ENCODE measurements at regions not wholly inside any gene's neighbourhood (a gene's known extent, or its start where the extent isn't known, plus 50 kb on each side); places are given as distances from the start of the nearest gene placed in this dataset.

DNA sequence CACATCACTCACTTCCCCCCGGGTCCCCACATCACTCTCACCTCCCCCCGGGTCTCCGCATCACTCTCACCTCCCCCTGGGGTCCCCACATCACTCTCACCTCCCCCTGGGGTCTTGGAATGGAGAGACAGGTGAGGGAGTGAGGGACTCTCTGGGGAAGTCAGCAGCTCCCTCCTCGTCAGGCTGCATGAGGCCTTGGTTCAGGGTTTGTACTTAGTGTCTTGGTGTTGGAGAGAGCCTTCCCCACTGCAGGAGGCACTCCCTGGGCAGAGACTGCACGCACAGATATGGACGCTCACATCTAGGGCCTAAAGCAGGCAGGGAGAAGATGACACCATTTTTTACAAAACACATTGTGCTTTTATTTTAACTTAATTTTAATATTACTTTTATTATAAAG lies 56.5 kb upstream of the IRX4 start:
- H3K27me3 ChIP-seq (replicated peaks; ENCODE audit: insufficient read depth) = no peaks in the 10 kb centered on the region
- H3K4me3 ChIP-seq = no peak overlapping the region
- H3K36me3 ChIP-seq = no peaks in the 10 kb centered on the region
- no peak overlapping the region for H3K27ac ChIP-seq
- no peaks in the 10 kb centered on the region for H3K4me1 ChIP-seq (ENCODE audit: control insufficient read depth in 1 of 2, low read depth in 2 of 2)
- ATAC-seq (ENCODE audit: insufficient number of reproducible peaks, low FRiP score, low read depth) = no peak
- DNase-seq (ENCODE audit: low spot score) = no peak
- H3K9me3 ChIP-seq = no peaks in the 10 kb centered on the region
- TF ChIP-seq, protein P1, sequence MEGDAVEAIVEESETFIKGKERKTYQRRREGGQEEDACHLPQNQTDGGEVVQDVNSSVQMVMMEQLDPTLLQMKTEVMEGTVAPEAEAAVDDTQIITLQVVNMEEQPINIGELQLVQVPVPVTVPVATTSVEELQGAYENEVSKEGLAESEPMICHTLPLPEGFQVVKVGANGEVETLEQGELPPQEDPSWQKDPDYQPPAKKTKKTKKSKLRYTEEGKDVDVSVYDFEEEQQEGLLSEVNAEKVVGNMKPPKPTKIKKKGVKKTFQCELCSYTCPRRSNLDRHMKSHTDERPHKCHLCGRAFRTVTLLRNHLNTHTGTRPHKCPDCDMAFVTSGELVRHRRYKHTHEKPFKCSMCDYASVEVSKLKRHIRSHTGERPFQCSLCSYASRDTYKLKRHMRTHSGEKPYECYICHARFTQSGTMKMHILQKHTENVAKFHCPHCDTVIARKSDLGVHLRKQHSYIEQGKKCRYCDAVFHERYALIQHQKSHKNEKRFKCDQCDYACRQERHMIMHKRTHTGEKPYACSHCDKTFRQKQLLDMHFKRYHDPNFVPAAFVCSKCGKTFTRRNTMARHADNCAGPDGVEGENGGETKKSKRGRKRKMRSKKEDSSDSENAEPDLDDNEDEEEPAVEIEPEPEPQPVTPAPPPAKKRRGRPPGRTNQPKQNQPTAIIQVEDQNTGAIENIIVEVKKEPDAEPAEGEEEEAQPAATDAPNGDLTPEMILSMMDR (IDR thresholded peaks at IDR 0.05) = no peak

DNA sequence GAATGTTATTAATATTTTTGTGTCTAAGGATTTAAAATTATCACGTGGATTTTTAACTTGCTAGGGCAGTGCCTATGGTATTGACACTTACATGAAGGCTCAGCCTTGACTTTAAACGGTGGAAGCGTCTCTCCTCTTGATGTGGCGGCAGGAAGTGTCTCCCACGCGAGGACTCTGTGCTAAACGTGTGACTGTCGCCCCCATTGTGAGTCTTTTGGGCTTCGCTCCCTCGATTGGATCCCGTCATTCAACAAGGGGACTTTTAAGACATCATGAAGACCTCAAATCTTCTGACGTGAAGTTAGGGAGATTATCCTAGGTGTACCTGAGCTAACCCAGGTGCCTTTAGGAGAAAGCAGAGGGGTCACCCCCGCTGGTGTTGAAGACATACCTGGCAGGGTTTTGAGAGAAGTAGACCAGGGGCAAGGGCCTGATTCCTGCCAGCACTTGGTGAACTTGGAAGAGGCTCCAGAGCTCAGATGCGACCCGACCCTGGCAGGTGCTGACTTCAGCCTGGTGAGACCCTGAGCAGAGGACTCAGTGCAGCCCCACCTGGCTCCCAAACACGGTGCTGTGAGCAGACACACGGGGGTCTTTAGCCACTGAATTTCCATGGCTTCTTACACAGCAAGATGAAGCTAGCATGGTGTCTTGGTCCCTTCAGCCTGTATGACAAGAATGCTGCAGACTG lies 55.7 kb upstream of the IRX4 start:
- Histone ChIP-seq H3K4me3 (no peak overlapping the region), H3K9me3 (no peaks in the 10 kb centered on the region), H3K27ac (no peak overlapping the region), H3K27me3 (replicated peaks; ENCODE audit: insufficient read depth) (no peaks in the 10 kb centered on the region), H3K36me3 (no peaks in the 10 kb centered on the region), H3K4me1 (ENCODE audit: control insufficient read depth in 1 of 2, low read depth in 2 of 2) (no peaks in the 10 kb centered on the region)
- ATAC-seq (ENCODE audit: insufficient number of reproducible peaks, low FRiP score, low read depth) (no peak), DNase-seq (ENCODE audit: low spot score) (no peak)
- TF ChIP-seq, protein P1 (IDR thresholded peaks at IDR 0.05) = no peak

DNA sequence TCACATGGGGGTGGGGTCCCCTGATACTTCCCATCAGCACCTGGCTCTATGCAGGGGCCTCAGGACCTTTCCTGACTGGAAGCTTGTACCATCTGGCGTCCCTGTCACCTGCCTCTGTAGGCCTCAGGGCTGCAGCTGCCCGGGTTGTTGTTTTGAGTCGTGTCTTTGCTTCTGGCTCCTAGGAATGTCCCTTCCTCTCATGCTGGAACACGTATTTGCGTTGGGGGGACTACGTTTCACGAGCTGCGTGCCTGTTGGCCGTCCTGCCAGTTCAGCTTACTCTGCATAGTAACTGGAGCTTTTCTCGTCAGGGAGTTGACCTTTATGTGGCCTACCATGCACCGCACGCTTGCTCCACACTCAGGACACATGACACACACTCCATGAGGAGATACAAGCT lies 54.9 kb upstream of the IRX4 start:
- TF ChIP-seq, protein P1 (IDR thresholded peaks at IDR 0.05) = no peak
- no peaks in the 10 kb centered on the region for H3K36me3 ChIP-seq
- H3K27me3 ChIP-seq (replicated peaks; ENCODE audit: insufficient read depth) = no peaks in the 10 kb centered on the region
- no peak for ATAC-seq (ENCODE audit: insufficient number of reproducible peaks, low FRiP score, low read depth)
- no peaks in the 10 kb centered on the region for H3K9me3 ChIP-seq
- H3K27ac ChIP-seq = no peak overlapping the region
- no peak overlapping the region for H3K4me3 ChIP-seq
- no peak for DNase-seq (ENCODE audit: low spot score)
- no peaks in the 10 kb centered on the region for H3K4me1 ChIP-seq (ENCODE audit: control insufficient read depth in 1 of 2, low read depth in 2 of 2)

DNA sequence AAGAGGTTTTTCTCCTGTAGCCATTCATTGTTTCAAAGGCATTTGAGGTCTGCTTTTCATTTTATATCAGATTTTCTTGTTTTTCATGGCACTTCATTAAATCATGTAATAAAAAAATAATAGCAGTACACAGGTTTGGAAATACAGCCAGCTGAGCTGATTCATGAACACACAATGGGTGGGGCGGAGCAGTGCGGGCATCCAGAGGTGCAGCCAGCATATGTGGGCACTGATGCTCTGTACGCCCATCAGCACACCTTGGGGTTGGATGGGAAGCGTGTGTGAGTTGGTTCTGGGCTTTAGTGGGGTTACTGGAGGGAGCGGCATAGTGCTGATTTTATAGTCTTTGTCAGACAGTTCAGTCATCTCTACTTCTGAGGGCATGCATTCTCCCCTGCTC lies 54.2 kb upstream of the IRX4 start:
- ATAC-seq (ENCODE audit: insufficient number of reproducible peaks, low FRiP score, low read depth) = no peak
- DNase-seq (ENCODE audit: low spot score) = no peak
- H3K36me3 ChIP-seq = no peaks in the 10 kb centered on the region
- H3K27me3 ChIP-seq (replicated peaks; ENCODE audit: insufficient read depth) = no peaks in the 10 kb centered on the region
- H3K9me3 ChIP-seq = no peaks in the 10 kb centered on the region
- TF ChIP-seq, protein P1 (IDR thresholded peaks at IDR 0.05) = no peak
- H3K27ac ChIP-seq = no peak overlapping the region
- H3K4me1 ChIP-seq (ENCODE audit: control insufficient read depth in 1 of 2, low read depth in 2 of 2) = no peaks in the 10 kb centered on the region
- no peak overlapping the region for H3K4me3 ChIP-seq

DNA sequence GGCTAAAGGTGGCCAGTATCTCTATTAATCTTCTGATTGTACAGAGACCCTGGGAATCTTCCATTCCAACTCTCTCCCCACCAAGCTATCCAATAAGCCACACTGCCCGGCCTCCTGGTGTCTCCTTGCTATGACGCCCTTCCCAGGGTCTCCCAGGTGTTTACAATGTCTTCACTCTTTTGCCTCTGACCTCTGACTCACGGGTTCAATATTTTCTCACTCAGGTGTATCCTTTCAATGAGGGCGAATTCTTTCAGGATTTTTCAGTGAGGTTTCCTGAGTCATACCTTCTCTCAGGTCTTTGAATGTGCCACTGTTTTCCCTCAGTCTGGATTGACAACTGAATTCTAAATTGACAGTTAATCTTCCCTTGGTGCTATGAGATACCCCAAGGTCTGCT lies 53.7 kb upstream of the IRX4 start:
- ATAC-seq (ENCODE audit: insufficient number of reproducible peaks, low FRiP score, low read depth) = no peak
- no peaks in the 10 kb centered on the region for H3K27me3 ChIP-seq (replicated peaks; ENCODE audit: insufficient read depth)
- DNase-seq (ENCODE audit: low spot score) = no peak
- no peak overlapping the region for H3K4me3 ChIP-seq
- H3K36me3 ChIP-seq = no peaks in the 10 kb centered on the region
- H3K9me3 ChIP-seq = no peaks in the 10 kb centered on the region
- no peak overlapping the region for H3K27ac ChIP-seq
- TF ChIP-seq, protein P1 (IDR thresholded peaks at IDR 0.05) = no peak
- no peaks in the 10 kb centered on the region for H3K4me1 ChIP-seq (ENCODE audit: control insufficient read depth in 1 of 2, low read depth in 2 of 2)
